Right ventricle myocardium inferior (tissue), 1 donor: ENCODE measurements at regions not wholly inside any gene's neighbourhood (a gene's known extent, or its start where the extent isn't known, plus 50 kb on each side); places are given as distances from the start of the nearest gene placed in this dataset.
"Not testable (repeated sequence)": the region's sequence is repeated elsewhere in the genome, so short reads cannot be mapped to it uniquely, and the experiment has no call there.

ENCODE experiments used
- ATAC-seq: fragments of 200-7000 bp; cut with Tn5 transposase; one replicate; pipeline ENCODE4 v1.9.1; 2020; ENCODE audit warnings: mild to moderate bottlenecking, moderate library complexity
- DNase-seq: peaks from one replicate; pipeline ENCODE4 v3.0.0; 2021; ENCODE audit errors: missing footprints
- intact Hi-C: fragments of 100-400 bp; cut with DNase I; formaldehyde crosslinking; loops from one replicate; pipeline ENCODE4 v1.11.0; 2022
- donor health status: DM: no; HTN: yes; CAD: no; lungs with severe emphysema.

GRCh38 chr4:160717848-160718247 lies 1446.0 kb downstream of the FSTL5 start:
- intact Hi-C loops: no loop called here
- ATAC-seq: no peak

GRCh38 chr4:160724063-160724462 lies 1439.7 kb downstream of the FSTL5 start:
- intact Hi-C loops: no loop called here
- DNase-seq (no peak), ATAC-seq (no peak)

More at GRCh38 chr4:160717848-160718247, 1446.0 kb downstream of the FSTL5 start:
- no peak for DNase-seq

- intact Hi-C loops: no loop called here
- ATAC-seq: no peak
- DNase-seq: no peak
Observed at GRCh38 chr4:160745126-160745525, 1418.7 kb downstream of the FSTL5 start.

- DNase-seq, intact Hi-C loops, ATAC-seq: not testable (repeated sequence)
Observed at GRCh38 chr4:160746585-160746984, 1417.2 kb downstream of the FSTL5 start.

- ATAC-seq: no peak
- intact Hi-C loops: no loop called here
- DNase-seq: no peak
Observed at GRCh38 chr4:160772668-160773067, 1391.1 kb downstream of the FSTL5 start.

- ATAC-seq (no peak), DNase-seq (no peak)
- intact Hi-C loops: no loop called here
Observed at GRCh38 chr4:160795216-160795615, 1368.6 kb downstream of the FSTL5 start.

- intact Hi-C loops: no loop called here
- no peak for ATAC-seq
- DNase-seq: no peak
Observed at GRCh38 chr4:160808174-160808573, 1355.6 kb downstream of the FSTL5 start.

- intact Hi-C loops: no loop called here
- DNase-seq (no peak), ATAC-seq (no peak)
Observed at GRCh38 chr4:160809576-160809975, 1354.2 kb downstream of the FSTL5 start.

GRCh38 chr4:160810424-160810823 lies 1353.4 kb downstream of the FSTL5 start:
- no peak for ATAC-seq
- no peak for DNase-seq
- intact Hi-C loops: no loop called here

- intact Hi-C loops: no loop called here
- ATAC-seq: no peak
- DNase-seq: no peak
Observed at GRCh38 chr4:160810941-160811340, 1352.9 kb downstream of the FSTL5 start.

GRCh38 chr4:160811956-160812355 lies 1351.8 kb downstream of the FSTL5 start:
- DNase-seq (no peak), ATAC-seq (no peak)
- intact Hi-C loops: no loop called here

GRCh38 chr4:160814726-160815125 lies 1349.1 kb downstream of the FSTL5 start:
- ATAC-seq (no peak), DNase-seq (no peak)
- intact Hi-C loops: no loop called here

GRCh38 chr4:160818571-160818970 lies 1345.2 kb downstream of the FSTL5 start:
- ATAC-seq: no peak
- intact Hi-C loops: no loop called here
- peak; percentile 16 for DNase-seq

- ATAC-seq: no peak
- no peak for DNase-seq
- intact Hi-C loops: no loop called here
Observed at GRCh38 chr4:160819791-160820190, 1344.0 kb downstream of the FSTL5 start.

- no peak for DNase-seq
- ATAC-seq: no peak
- intact Hi-C loops: no loop called here
Observed at GRCh38 chr4:160824481-160824880, 1339.3 kb downstream of the FSTL5 start.

GRCh38 chr4:160825644-160826338 lies 1338.0 kb downstream of the FSTL5 start:
- no peak for DNase-seq
- ATAC-seq: no peak
- intact Hi-C loops: no loop called here

GRCh38 chr4:160826339-160826679 lies 1337.5 kb downstream of the FSTL5 start:
- DNase-seq (no peak), ATAC-seq (no peak)
- intact Hi-C loops: no loop called here

- intact Hi-C loops: no loop called here
- ATAC-seq (no peak), DNase-seq (no peak)
Observed at GRCh38 chr4:160831165-160831922, 1332.5 kb downstream of the FSTL5 start.

- DNase-seq (no peak), ATAC-seq (no peak)
- intact Hi-C loops: no loop called here
Observed at GRCh38 chr4:160835789-160836188, 1328.0 kb downstream of the FSTL5 start.

- ATAC-seq (no peak), DNase-seq (no peak)
- intact Hi-C loops: no loop called here
Observed at GRCh38 chr4:160836431-160836830, 1327.4 kb downstream of the FSTL5 start.

GRCh38 chr4:160846121-160846520 lies 1317.7 kb downstream of the FSTL5 start:
- intact Hi-C loops: no loop called here
- DNase-seq: no peak
- ATAC-seq: no peak
